GM20431 (cell line): ENCODE measurements at regions not wholly inside any gene's neighbourhood (a gene's known extent, or its start where the extent isn't known, plus 50 kb on each side); places are given as distances from the start of the nearest gene placed in this dataset.

Source experiments
- in situ Hi-C: fragments of 300-500 bp; cut with MseI, MboI; formaldehyde crosslinking; loops from one replicate; pipeline ENCODE4 v1.15.0; 2020; ENCODE audit warnings: low sequenced_read_pairs; ENCODE audit not compliant: unreplicated experiment

DNA sequence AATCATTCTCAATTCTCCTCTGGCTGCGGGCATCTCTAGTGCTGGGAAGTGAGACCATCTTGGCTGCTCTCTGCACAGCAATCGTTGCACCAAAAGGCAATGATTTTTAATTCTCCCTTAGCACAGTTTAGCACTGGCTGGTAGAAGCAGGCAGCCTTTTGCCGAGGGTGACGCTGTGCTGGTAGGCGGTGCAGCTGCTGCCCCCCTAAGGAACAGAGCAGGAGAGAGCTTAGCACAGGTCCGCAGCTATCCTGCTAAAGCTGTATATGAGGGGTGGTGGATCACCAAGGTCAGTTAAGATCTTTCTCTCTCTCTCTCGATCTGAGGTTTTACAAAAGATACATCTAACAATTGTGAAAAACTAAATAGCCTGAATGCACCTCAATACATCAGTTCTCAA is 390.1 kb downstream of the GATA3 start:
- in situ Hi-C loops = no loop called here

DNA sequence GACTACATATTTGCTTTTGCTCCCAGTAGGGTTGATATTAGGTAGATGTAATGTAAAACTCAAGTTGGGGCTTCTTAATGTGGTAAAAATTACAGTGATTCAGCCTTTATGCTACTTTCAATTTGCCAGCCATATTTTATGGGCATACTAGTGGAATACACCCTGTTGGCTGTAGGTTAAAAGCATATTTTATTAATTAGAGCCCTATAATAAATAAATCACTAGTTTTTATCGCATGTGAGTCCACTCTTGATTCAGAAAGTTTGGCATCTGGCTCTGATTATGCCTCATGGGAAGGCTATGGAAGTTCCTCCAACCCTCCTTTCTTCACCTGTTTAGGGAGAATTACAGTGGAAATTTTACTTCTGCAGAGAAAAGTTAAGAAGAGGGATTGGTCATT is 390.9 kb downstream of the GATA3 start:
- in situ Hi-C loops = no loop called here

DNA sequence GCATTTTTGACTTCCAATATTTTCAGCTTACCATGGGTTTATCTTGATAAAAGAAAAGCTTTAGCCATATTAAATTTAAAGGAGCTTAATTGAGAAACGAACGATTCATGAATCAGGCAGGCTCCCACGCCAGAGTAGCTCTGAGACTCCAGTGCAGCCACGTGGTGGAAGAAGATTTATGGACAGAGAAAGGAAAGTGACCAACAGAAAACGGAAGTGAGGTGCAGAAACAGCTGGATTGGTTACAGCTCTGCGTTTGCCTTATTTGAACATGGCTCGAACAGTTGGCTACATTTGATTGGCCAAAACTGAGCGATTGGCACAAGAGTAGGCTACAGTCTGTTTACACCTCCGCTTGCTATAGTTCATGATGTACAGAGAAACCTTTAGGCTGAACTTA is 395.4 kb downstream of the GATA3 start:
- in situ Hi-C loops = no loop called here

DNA sequence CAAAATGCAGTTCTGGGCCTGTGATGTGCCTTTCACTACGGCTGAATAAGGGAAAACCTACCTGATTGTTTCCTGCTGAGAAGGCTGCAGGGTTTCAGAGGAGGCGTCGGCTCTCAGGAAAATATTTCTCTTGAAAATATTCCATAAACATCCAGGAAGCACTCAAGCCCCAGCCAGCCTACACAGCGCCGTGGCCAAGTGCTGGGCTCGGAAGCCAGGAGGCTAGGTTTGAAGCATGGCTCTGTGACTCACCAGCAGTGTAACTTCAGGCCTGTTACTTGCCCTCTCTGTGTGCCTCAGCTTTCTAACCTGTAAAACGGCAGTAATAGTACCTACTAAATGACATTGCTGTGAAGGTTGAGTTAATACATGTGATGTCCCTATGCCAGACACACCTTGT is 399.1 kb downstream of the GATA3 start:
- in situ Hi-C loops = no loop called here

DNA sequence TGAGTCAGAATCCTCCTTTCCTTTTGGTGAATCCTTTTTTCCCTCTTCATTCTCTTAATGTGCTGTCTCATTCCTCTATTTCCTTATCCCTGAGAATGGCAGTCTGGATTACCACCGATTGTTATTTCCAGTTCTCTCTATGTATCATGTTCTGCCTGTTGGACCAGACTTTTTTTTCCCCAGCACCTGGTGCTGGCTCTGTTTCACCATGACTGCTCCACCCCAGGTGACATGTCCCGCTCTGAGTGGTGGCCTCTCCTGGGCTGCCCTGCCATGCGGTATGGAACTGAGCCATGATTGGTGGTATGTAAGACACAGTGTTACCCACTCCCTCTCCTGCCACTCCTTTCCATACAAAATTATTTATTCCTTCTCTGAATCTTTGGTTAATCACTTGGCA is 399.9 kb downstream of the GATA3 start:
- in situ Hi-C loops = no loop called here

DNA sequence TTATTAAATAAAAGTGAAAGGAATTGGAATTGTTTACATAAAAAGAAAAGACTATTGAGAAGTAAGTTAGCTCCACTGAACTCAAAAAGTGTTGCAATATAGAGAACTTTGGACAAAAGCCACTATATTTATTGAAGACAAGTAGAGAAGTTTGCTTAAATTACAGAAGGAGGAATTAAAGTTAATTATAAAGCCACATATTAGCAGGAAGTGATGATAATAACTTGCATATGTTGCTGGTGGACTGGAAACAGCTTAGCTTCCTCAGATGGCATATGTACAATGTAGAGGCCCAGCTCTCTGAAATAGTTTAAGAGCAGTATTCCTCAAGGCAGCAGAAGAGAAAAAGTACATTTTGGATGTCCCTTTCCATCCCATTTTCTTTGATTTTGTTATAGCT is 400.7 kb downstream of the GATA3 start:
- in situ Hi-C loops = no loop called here

DNA sequence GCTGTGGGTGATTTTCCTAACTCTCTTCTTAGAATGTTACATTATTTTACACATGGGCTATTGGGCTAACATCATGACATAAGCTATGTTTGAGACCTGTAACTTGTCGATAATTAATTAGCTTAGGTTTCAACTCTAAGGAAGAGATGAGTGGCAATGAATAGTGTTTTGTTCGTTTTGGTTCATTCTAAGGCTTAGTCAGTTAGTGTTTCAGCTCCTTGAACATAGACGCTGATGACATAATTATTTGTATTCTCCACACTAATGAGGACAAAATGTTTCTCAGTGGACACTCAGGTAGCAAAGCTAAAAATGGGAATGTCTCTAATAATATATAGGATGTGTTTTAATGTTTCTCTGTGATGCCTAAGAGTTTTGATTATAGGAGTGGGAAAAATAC is 401.9 kb downstream of the GATA3 start:
- in situ Hi-C loops = no loop called here

DNA sequence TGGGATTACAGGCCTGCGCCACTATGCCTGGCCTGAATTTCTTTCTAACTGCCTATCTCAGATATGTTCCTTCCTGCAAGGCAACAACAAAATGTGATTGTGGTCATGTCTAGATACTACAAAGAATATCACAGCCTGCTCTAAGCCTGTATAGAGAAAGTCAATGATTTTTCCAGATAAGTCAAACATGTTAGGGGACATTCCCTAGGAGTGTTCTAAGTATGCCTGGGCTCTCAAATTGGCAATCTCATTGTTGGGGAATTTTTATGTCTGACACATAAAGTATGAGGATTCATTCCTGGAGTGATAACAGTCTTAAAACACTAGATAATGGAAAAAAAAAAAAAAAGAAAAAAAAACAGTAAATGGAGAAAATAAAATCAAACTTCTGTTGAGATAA is 406.1 kb downstream of the GATA3 start:
- in situ Hi-C loops = no loop called here

DNA sequence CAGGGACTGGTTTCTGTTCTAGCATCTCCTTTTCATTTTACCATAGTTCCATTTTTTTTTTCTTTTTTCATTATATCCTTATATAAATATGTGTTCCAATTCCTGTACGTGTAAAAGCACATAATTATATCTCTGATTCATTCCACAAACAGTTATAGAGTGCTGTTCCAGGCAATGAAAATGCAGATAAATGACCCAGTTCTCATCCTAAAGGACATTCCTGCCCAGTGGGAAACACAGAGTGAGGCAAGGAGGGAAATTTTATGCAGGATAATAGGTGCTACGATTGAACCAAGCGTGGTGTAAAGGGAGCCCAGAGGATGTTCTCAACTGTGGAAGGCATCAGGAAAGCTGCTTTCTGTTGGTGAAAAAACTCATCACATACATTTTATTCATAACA is 408.1 kb downstream of the GATA3 start:
- in situ Hi-C loops = no loop called here

DNA sequence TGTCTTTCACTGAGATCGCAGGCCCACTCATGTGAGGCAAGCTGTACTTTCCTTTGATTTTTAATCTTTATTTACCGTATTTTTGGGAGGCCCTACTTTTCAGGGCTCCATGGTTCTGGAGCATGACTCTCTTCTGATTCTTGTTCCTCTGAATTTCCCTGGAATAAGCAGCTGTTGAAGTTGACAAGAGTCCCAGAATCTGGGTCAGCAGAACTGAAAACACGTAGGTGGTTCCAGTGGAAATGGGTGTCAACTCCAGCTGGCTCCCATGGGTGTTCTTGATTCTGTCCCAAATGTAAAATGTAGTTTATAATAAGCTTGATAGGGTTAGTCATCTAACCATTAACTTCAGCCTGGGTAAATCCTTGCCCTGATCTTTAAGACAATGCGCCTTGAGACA is 409.4 kb downstream of the GATA3 start:
- in situ Hi-C loops = no loop called here

DNA sequence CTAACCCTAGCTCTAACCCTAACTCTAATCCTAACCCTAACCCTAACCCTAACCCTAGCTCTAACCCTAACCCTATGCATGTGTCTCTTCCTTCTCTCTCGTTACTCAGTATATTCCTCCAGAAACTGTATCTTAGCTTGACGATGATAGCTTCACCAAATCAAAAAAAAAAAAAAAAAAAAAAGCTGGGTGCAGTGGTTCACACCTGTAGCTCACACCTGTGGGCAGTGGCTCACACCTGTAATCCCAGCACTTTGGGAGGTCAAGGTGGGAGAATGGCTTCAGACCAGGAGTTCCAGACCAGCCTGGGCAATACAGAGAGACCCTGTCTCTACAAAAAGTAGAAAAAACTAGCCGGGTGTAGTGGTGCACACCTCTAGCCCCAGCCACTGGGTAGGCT is 414.0 kb downstream of the GATA3 start:
- in situ Hi-C loops = no loop called here

DNA sequence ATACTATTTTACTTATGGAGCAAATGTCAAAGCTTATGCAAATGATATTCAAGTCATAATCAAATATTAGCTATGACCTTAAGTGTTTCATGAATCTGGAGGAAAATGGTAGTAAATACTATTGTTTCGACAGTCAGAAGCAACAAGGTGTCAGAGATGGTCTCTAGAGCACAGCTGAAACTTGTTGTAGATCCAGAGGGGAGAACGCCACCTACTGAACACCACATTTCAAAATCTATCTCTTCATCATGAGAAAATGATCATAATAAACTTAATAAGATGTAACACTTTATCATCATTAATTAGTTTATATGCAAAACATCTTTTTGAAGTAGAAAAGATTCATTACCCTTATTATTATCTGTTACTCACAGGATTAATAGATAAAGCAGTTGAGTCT is 418.7 kb downstream of the GATA3 start:
- in situ Hi-C loops = no loop called here

DNA sequence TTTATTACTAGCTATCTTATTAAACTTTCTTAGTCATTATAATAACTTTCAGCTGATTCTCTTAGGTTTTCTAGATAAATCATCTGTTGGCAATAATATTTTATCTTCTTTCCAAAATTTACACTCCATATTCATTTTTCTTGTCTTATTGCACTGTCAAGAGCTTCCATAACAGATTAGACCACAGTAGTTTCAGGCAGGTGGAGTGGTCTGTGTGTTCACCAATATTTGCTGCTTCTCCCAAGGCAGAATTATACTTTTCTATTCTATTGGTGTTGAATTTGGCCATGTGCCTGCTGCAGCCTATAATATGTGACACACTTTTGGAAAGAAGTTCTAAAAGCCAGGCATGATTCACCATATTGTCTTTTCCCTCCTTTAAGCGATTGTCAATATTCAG is 422.8 kb downstream of the GATA3 start:
- in situ Hi-C loops = no loop called here

DNA sequence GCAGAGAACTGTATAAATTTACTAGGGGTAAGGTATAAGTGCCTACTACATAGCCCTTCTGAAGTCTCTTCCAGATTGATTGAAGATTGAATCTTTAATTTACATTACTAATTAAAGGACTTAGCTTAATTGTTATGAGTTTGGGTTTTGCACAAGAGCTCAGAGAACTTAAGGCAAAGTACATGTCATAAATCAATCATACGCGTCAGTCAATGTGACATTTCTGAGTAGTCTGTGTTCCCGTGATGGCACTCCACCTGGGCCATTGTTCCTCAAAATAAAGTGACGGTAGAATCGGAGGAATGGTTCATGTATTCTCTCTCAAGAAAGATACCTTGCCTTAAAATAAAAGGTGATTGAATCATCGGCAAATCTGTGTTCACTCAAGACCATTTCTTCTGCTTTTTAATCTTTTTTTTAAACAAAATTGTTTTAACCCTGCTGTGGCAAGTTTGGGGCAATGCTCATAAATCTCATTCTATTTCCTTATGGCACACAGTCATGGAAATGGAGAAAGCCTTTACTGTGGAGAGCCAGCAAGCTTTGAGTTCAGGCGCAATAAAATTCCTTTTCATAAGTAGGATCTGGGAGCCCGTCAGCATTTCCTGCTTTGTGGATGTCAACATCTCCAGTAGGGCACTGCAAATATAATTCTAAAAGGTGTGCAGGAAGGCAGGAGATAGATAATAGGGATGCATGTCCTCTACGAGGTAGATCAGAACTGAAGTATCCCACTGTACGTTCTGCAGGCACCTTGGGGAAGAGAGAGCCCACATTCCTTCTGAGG is 427.4 kb downstream of the GATA3 start:
- in situ Hi-C loops = no loop called here

DNA sequence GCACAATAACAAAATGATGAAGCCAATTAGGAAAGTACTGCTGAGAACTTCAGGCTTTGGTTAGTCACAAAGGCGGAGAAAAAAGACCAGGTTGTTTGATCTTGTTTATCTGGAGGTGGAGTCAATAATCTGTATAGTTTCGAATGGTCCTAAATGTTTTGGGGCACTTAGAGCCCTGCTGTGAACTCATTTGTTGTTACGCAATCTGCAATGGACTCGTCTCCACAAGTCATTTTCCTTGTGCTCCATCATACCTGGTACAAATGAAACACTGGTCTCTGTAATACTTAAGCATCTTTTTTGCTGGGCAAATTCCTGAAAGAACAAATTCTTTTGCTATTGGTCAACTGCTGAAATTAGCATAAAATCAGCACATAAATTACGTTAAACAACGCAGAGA is 430.5 kb downstream of the GATA3 start:
- in situ Hi-C loops = no loop called here

DNA sequence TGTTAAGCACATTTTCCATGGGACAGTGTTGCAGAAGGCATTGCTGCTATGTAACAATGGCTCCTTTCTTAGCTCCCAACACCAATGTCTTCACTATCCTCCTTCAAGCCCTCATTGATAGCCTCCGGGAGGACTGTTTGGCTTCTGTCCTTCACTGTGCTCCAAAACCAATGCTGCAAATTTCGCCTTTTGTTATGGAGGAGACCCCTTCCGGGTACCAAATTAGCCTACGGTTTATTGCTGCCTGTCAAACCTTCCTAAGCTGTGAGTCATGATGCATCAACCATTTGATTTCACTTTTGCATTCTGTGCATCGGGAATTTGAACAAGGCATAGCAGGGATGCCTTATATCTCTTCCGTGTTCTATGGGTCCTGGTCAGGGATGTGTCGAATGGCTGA is 432.9 kb downstream of the GATA3 start:
- in situ Hi-C loops = no loop called here

DNA sequence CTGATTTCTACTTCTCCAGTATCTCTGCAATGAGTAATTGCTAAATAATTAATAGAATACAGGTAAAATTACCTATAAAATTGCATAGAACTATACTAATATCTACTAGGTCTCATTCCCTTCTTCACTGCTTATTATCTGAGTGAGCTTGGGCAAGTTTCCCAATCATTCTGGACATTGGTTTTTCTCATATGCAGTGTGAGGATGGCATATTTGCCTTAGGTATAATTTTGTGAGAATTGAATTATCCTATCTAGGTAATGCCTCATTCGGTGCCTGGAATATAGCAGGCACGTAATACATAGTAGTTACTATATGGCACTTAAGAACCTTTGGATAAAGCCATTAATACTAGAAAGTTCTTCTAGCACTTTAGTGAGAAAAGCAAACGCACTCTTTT is 434.7 kb downstream of the GATA3 start:
- in situ Hi-C loops = no loop called here

DNA sequence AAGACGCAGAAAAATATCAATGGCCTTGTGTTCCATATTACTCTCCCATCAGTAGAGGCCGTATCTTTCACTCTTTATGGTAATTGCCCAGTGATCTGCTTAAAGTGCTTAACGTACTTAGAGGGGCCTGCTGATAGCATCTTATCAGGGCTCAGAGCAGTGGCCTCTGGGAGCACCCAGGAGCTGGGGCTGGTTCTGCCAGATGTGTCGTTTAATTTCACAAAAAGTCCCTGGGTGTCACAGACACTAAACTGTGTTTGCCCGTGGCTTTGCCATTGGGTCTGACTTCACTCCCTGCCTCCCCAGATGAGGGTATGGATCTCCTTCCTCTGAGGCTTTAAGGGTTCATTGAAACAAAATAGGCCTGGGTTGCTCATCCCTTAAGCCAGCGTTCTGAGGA is 435.3 kb downstream of the GATA3 start:
- in situ Hi-C loops = no loop called here

DNA sequence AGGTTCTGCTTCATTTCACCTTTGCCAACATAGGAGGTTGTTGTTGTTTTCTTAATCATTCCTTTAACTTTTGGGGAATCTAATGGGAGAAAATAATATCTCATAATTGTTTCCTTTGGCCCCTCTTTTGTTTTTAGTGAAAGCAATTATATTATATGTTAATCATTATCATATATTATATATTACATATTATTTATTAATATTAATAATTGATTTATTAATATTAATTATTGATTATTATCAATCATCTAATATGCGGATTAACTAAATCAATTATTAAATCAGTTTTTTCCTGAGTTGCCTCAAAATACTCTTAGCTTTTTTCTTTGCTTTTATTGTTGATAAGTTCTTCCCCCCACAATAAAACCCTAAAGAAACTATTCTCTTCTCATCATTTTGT is 443.8 kb downstream of the GATA3 start:
- in situ Hi-C loops = no loop called here

DNA sequence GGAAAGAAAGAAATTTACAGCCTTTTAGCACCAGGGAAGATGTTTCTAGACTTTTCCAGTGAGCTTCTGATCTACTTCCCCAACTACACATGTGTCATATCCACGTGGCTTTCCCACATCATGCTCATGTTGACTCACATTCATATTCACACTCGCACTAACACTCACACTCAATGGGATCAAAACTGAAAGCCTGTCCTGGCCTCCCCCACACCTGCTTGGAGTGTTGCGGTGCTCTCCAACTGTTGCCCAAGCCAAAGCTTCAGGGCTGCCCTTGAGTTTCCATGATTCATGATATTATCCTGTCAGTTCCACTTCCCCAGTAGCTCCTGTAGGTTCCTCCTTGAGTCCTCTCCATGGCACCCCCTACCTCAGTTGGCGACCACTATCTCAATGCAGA is 444.4 kb downstream of the GATA3 start:
- in situ Hi-C loops = no loop called here

DNA sequence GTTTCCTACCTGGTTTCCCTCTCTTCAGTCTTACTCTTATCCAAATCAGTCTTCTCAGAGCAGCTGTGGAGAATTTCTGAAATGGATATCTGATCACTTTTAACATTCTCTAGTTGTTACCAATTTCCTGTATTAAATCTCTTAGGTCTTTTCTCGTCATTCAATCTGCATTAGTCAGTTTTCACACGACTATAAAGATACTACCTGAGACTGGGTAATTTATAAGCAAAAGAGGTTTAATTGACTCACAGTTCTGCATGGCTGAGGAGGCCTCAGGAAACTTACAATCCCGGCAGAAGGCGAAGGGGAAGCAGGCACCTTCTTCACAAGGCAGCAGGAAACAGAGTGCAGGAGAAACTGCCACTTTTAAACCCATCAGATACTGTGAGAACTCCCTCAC is 444.8 kb downstream of the GATA3 start:
- in situ Hi-C loops = no loop called here

DNA sequence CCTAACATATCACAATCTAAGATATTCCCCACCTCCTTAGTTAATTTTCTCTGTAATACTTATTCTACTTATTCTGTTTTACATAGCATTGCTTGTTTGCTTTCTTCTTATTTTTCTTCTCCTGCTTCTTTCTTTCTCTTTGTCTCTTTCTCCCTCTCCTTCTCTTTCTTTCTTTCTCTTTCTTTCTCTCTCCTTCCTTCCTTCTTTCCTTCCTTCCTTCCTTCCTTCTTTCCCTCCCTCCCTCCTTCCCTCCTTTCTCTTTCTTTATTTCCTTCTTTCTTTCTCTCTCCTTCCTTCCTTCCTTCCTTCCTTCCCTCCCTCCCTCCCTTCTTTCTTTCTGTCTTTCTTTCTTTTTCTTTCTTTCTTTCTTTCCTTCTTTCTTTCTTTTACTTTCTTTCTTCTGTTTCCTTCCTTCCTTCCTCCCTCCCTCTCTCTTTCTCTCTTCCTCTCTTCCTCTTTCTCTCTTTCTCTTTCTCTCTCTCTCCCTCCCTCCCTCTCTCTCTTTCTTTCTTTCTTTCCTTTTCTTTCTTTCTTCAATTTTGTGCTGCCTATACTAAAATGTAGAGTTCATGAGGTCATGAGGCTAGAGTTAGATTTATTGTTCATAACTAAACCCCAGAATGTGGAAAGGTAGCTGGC is 445.4 kb downstream of the GATA3 start:
- in situ Hi-C loops = no loop called here
